Naive B cell (primary cell): ENCODE measurements at regions not wholly inside any gene's neighbourhood (a gene's known extent, or its start where the extent isn't known, plus 50 kb on each side); places are given as distances from the start of the nearest gene placed in this dataset.
A peak's percentile ranks its signal among the peaks of the same experiment; 100 is the strongest.

Source experiments
- ATAC-seq, 2 donors: fragments of 150-1000 bp; cut with Tn5 transposase; 2 replicates each; pipeline ENCODE4 v1.10.0; 2021; ENCODE audit warnings: low read depth in 2 of 2, mild to moderate bottlenecking in 2 of 2, moderate library complexity in 2 of 2
- DNase-seq: peaks from one replicate; pipeline ENCODE4 v3.0.0; 2022
- H3K27ac Mint-ChIP-seq, 6 donors: one replicate each; pipeline ENCODE4 v1.8.0; 2020 to 2022; ENCODE audit warnings: mild to moderate bottlenecking in 6 of 6, mixed read lengths in 6 of 6, moderate library complexity in 5 of 6, inconsistent platforms in 2 of 6
- H3K27me3 Mint-ChIP-seq, 3 donors: one replicate each; pipeline ENCODE4 v1.8.0; 2021 to 2022; ENCODE audit warnings: mixed read lengths in 3 of 3, mild to moderate bottlenecking in 1 of 3
- H3K36me3 Mint-ChIP-seq, 2 donors: one replicate each; pipeline ENCODE4 v1.8.0; 2020 to 2022; ENCODE audit warnings: mixed read lengths in 2 of 2, inconsistent platforms in 1 of 2, mild to moderate bottlenecking in 1 of 2
- H3K4me1 Mint-ChIP-seq, 3 donors: one replicate each; pipeline ENCODE4 v1.8.0; 2020 to 2022; ENCODE audit warnings: mixed read lengths in 3 of 3, inconsistent platforms in 1 of 3, mild to moderate bottlenecking in 1 of 3, moderate library complexity in 1 of 3
- H3K4me3 Mint-ChIP-seq, 8 donors: one replicate each; pipeline ENCODE4 v1.8.0; 2020 to 2022; ENCODE audit warnings: mild to moderate bottlenecking in 8 of 8, mixed read lengths in 8 of 8, moderate library complexity in 8 of 8, inconsistent platforms in 2 of 8
- H3K9me3 Mint-ChIP-seq, 7 donors: one replicate each; pipeline ENCODE4 v1.8.0; 2020 to 2022; ENCODE audit warnings: mixed read lengths in 7 of 7, mild to moderate bottlenecking in 5 of 7, inconsistent platforms in 2 of 7, moderate library complexity in 1 of 7

DNA sequence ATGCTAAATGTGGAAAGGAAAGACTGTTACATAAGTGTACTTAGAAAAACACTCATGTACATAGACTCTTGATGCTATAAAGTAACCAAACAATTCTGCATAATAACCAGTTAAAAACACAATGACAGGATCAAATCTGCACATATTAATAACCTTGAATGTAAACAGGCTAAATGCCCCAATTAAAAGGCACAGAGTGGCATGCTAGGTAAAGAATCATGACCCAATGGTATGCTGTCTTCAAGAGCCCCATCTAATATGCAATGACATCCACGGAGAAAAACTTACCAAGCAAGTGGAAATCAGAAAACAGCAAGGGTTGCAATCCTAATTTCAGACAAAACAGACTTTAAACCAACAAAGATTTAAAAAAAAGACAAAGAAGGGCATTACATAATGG is 644.8 kb upstream of the PKN2 start:
- H3K4me1 Mint-ChIP-seq: no peaks in the 10 kb centered on the region
- H3K4me3 Mint-ChIP-seq: no peak overlapping the region
- DNase-seq: no peak
- H3K9me3 Mint-ChIP-seq: peaks cover 6 to 40% (median 20%) of the 10 kb centered on the region in 7 donors
- ATAC-seq: no peak
- H3K27ac Mint-ChIP-seq: no peak overlapping the region
- H3K27me3 Mint-ChIP-seq: peaks cover 0 to 17% (median 4%) of the 10 kb centered on the region in 3 donors
- H3K36me3 Mint-ChIP-seq: peaks cover 10 to 21% of the 10 kb centered on the region in 2 donors

DNA sequence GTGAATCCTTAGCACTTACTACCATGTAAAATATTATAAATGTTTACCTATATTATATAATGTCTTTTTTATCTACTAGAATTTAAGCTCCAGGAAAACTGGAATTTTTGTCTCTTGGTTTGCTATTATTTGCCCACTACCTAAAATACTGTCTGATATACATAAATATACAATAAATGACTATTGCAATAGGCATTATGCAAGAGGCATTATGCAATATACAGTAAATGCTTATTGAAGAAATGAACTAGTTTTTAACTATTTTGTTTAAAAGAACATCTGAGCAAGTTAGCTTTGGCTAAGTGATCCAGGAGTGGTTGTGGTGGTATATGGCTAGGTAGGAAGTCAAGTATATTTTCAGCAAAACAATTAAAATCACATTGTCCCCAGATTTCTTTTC is 640.2 kb upstream of the PKN2 start:
- DNase-seq (no peak), ATAC-seq (no peak)

GRCh38 chr1:88052167-88052566 is 631.9 kb upstream of the PKN2 start:
- Mint-ChIP-seq H3K4me3 (no peak overlapping the region), H3K27me3 (peaks cover 7 to 12% (median 11%) of the 10 kb centered on the region in 3 donors), H3K36me3 (no peaks in the 10 kb centered on the region), H3K27ac (peak overlapping the region in 1 of 6 donors; percentile 29), H3K9me3 (no peaks in the 10 kb centered on the region), H3K4me1 (no peaks in the 10 kb centered on the region)
- ATAC-seq (no peak), DNase-seq (no peak)

More for the DNA sequence above, 640.2 kb upstream of the PKN2 start:
- Mint-ChIP-seq H3K27me3 (peaks cover 0 to 8% (median 3%) of the 10 kb centered on the region in 3 donors), H3K4me3 (no peak overlapping the region), H3K9me3 (peaks cover 2 to 28% (median 14%) of the 10 kb centered on the region in 7 donors), H3K36me3 (peaks cover 6 to 14% of the 10 kb centered on the region in 2 donors), H3K4me1 (no peaks in the 10 kb centered on the region), H3K27ac (no peak overlapping the region)

DNA sequence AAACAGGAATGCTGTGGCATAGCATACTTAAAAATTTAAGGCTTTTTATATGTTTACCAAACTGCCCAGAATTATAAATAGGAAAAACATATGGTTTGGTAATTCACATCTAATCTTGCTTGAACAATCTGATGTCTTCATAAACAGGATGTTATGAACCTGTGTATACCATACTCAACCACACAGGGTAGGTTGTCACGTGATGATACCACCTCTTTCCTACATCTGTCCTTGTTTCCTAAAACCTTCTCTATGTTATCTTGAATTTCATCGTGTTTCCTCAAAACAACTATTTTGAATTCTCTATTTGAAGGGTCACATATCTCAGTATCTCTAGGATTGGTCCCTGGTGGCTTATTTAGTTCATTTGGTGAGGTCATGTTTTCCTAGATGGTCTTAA is 631.0 kb upstream of the PKN2 start:
- H3K27me3 Mint-ChIP-seq: peaks cover 4 to 11% (median 4%) of the 10 kb centered on the region in 3 donors
- no peak for ATAC-seq
- no peak overlapping the region for H3K4me3 Mint-ChIP-seq
- no peaks in the 10 kb centered on the region for H3K36me3 Mint-ChIP-seq
- H3K9me3 Mint-ChIP-seq: no peaks in the 10 kb centered on the region
- H3K4me1 Mint-ChIP-seq: no peaks in the 10 kb centered on the region
- DNase-seq: no peak
- H3K27ac Mint-ChIP-seq: no peak overlapping the region

GRCh38 chr1:88056881-88057280 is 627.2 kb upstream of the PKN2 start:
- no peak for DNase-seq
- peaks cover under 1 to 11% (median 5%) of the 10 kb centered on the region in 3 donors for H3K27me3 Mint-ChIP-seq
- no peaks in the 10 kb centered on the region for H3K36me3 Mint-ChIP-seq
- H3K4me1 Mint-ChIP-seq: peaks cover 0 to 5% (median 0%) of the 10 kb centered on the region in 3 donors
- H3K9me3 Mint-ChIP-seq: no peaks in the 10 kb centered on the region
- H3K27ac Mint-ChIP-seq: no peak overlapping the region
- ATAC-seq: no peak
- no peak overlapping the region for H3K4me3 Mint-ChIP-seq

- no peak for ATAC-seq
- Mint-ChIP-seq H3K27ac (no peak overlapping the region), H3K4me1 (peaks cover 0 to 5% (median 0%) of the 10 kb centered on the region in 3 donors), H3K36me3 (no peaks in the 10 kb centered on the region), H3K9me3 (no peaks in the 10 kb centered on the region), H3K27me3 (peaks cover 0 to 11% (median 5%) of the 10 kb centered on the region in 3 donors), H3K4me3 (no peak overlapping the region)
- DNase-seq: no peak
Observed at GRCh38 chr1:88058205-88058604, 625.9 kb upstream of the PKN2 start.

- ATAC-seq (no peak), DNase-seq (no peak)
- Mint-ChIP-seq H3K9me3 (no peaks in the 10 kb centered on the region), H3K36me3 (no peaks in the 10 kb centered on the region), H3K27ac (peak overlapping the region in 3 of 6 donors; percentile 5 to 18 (median 12)), H3K4me3 (no peak overlapping the region), H3K4me1 (peaks cover 0 to 5% (median 0%) of the 10 kb centered on the region in 3 donors), H3K27me3 (peaks cover 0 to 5% (median 0%) of the 10 kb centered on the region in 3 donors)
Observed at GRCh38 chr1:88060112-88060673, 623.9 kb upstream of the PKN2 start.

GRCh38 chr1:88060750-88061491 is 623.2 kb upstream of the PKN2 start:
- H3K4me3 Mint-ChIP-seq: no peak overlapping the region

DNA sequence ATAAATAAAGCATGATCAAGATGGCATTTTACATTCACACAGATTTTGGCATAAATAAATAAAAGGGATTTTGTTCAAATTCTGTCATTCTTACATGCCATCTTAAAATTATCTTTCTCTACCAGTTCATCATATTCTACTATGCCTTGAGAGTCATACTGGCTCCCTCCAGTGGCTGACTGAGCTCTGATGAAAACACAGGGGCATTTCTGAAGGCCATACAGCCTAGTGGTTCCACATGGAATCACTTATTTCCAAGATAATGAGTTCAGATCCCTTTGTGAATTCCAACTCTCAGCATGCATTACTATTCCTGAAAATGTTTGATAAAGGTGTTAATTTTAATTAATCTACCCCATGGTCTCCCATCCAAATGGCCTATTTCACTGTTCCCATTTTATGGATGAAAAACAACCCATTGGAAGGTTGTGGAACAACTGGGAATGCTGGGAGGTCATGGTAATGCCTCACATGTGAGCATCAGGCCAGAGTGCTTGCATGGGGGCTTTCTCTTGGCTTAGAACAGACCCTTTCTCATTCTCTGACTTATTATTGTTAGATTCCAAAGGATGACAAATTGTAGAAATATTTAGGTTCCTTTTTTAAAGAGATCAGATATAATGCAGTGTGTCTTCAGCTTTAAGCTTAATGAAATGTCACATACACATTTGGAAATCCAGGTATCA is 622.4 kb upstream of the PKN2 start:
- Mint-ChIP-seq H3K27me3 (peaks cover 0 to 5% (median 0%) of the 10 kb centered on the region in 3 donors), H3K4me1 (peaks cover 0 to 5% (median 0%) of the 10 kb centered on the region in 3 donors), H3K27ac (no peak overlapping the region), H3K9me3 (no peaks in the 10 kb centered on the region), H3K36me3 (no peaks in the 10 kb centered on the region), H3K4me3 (no peak overlapping the region)
- peak; percentile 23 for DNase-seq
- ATAC-seq: peak; percentile 48 to 58

More at GRCh38 chr1:88060750-88061491, 623.2 kb upstream of the PKN2 start:
- peaks cover 0 to 5% (median 0%) of the 10 kb centered on the region in 3 donors for H3K4me1 Mint-ChIP-seq
- DNase-seq (no peak), ATAC-seq (no peak)
- H3K27ac Mint-ChIP-seq: no peak overlapping the region
- H3K27me3 Mint-ChIP-seq: peaks cover 0 to 5% (median 0%) of the 10 kb centered on the region in 3 donors
- H3K36me3 Mint-ChIP-seq: no peaks in the 10 kb centered on the region
- no peaks in the 10 kb centered on the region for H3K9me3 Mint-ChIP-seq

DNA sequence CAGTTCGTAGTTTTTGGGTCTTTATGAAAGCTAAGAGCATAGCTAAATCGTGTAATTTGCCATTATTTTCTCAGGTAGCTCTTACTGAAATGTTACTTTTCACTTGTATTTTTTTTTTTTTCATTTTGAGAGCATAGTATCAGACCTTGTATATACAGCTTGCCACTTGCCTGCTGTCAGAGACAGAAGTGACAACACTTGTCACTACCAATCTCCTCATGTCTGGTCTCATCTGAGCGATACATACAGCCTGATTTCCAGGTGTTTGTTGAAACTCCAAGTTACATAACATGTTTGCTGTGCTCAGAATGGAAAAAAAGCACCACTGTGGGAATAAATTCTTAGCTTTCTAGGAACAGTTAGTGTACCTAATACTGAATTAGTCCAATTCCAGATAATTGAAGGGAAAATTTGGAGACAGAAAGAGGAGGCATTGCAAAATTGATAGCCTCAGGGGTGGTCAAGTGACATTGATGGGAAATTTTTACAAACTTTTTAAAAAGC is 621.4 kb upstream of the PKN2 start:
- peaks cover 0 to 5% (median 0%) of the 10 kb centered on the region in 3 donors for H3K4me1 Mint-ChIP-seq
- H3K27ac Mint-ChIP-seq: no peak overlapping the region
- H3K27me3 Mint-ChIP-seq: peaks cover 0 to 5% (median 0%) of the 10 kb centered on the region in 3 donors
- H3K9me3 Mint-ChIP-seq: no peaks in the 10 kb centered on the region
- ATAC-seq: no peak
- no peak overlapping the region for H3K4me3 Mint-ChIP-seq
- no peaks in the 10 kb centered on the region for H3K36me3 Mint-ChIP-seq
- no peak for DNase-seq

GRCh38 chr1:88063605-88064004 is 620.5 kb upstream of the PKN2 start:
- H3K27ac Mint-ChIP-seq: peak overlapping the region in 1 of 6 donors; percentile 40

GRCh38 chr1:88068407-88068960 is 615.6 kb upstream of the PKN2 start:
- no peak overlapping the region for H3K4me3 Mint-ChIP-seq
- no peaks in the 10 kb centered on the region for H3K36me3 Mint-ChIP-seq
- ATAC-seq (no peak), DNase-seq (no peak)
- peaks cover 5 to 11% (median 10%) of the 10 kb centered on the region in 3 donors for H3K27me3 Mint-ChIP-seq
- no peak overlapping the region for H3K27ac Mint-ChIP-seq
- no peaks in the 10 kb centered on the region for H3K9me3 Mint-ChIP-seq
- H3K4me1 Mint-ChIP-seq: no peaks in the 10 kb centered on the region

More at GRCh38 chr1:88063605-88064004, 620.5 kb upstream of the PKN2 start:
- ATAC-seq (no peak), DNase-seq (no peak)
- peaks cover 0 to 5% (median 0%) of the 10 kb centered on the region in 3 donors for H3K4me1 Mint-ChIP-seq
- H3K27me3 Mint-ChIP-seq: peaks cover 0 to 5% (median 0%) of the 10 kb centered on the region in 3 donors
- H3K4me3 Mint-ChIP-seq: no peak overlapping the region
- H3K9me3 Mint-ChIP-seq: no peaks in the 10 kb centered on the region
- no peaks in the 10 kb centered on the region for H3K36me3 Mint-ChIP-seq

- no peak overlapping the region for H3K27ac Mint-ChIP-seq
- no peaks in the 10 kb centered on the region for H3K4me1 Mint-ChIP-seq
- DNase-seq (no peak), ATAC-seq (no peak)
- peaks cover 5 to 11% (median 10%) of the 10 kb centered on the region in 3 donors for H3K27me3 Mint-ChIP-seq
- H3K9me3 Mint-ChIP-seq: no peaks in the 10 kb centered on the region
- no peaks in the 10 kb centered on the region for H3K36me3 Mint-ChIP-seq
- no peak overlapping the region for H3K4me3 Mint-ChIP-seq
Observed at GRCh38 chr1:88070956-88071355, 613.1 kb upstream of the PKN2 start.
